Hematopoietic multipotent progenitor cell (in vitro differentiated cells): ENCODE measurements at regions not wholly inside any gene's neighbourhood (a gene's known extent, or its start where the extent isn't known, plus 50 kb on each side); places are given as distances from the start of the nearest gene placed in this dataset.

ENCODE experiments used
- DNase-seq, 3 donors: peaks; one replicate each; pipeline ENCODE4 v3.0.0-alpha.2; 2011 to 2015; ENCODE audit warnings: low read depth in 2 of 3, low spot score in 2 of 3

DNA sequence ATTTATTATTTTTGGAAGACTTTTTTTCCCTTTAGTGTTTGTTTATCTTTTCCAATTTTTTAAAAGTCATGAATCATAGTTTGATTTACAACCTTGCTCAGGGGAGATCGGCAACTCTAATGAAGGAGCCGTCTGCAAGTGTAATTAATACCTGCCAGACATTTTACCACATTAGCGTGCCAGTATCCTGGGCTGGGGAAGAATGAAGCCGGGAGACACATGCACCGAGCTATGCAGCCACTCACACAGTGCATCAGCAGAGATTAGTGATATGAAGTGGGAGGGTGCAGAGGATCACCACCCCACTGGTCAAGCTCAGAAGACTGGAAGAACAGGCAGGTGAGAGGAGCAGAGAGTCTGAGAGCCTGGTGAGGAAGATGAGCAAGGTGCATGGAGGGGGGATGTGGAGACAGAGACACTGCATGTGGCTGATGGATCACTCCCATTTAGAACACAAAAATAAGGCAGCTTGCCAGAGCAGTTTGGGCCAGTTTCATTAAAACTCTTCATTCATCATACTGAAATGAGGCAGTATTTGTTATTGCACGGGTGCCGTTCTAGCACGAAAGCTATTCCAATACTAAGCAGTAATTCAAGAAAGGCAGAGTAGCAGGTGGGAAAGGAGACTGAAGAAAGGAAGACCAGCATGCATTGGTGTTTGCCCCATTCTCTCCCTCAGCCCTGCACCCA lies 821.6 kb downstream of the TUSC7 start:
- no peak for DNase-seq

DNA sequence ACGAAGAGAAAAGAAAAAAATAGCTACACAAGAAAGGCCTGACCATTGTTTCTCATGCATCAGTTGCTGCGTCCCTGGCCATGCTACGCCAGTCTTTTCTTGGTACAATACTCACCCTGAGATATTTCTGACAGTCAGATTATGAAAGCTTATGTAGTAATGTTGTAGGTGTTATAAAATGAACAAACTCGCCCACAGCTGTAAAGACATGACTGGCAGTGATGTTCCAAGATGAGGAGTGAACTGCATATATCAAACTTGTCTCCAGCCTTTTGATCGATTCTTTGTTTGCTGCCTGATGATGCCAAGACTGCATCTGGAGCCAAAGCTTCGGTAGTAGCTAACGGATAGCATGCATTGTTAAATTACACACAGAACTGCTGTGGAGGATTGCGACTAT lies 822.7 kb downstream of the TUSC7 start:
- DNase-seq, result no peak

DNA sequence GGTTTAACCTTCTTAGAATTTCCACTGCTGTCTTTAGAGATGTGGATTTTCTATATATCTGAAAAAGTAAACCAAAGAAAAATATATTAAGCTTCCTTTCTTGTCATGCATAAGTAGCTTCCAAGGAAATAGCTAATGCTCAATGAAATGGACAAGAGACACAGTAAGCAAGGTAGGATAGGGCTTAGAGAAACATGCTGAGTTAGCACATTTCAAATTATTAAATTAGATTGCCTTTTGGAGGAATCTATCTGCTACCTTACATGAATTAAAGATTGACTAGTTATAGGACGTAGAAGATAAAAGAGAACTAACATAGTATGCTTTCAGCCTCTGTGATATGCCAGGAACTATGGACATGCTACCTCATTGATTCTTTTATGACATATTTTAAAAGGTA lies 824.6 kb downstream of the TUSC7 start:
- DNase-seq, result no peak

DNA sequence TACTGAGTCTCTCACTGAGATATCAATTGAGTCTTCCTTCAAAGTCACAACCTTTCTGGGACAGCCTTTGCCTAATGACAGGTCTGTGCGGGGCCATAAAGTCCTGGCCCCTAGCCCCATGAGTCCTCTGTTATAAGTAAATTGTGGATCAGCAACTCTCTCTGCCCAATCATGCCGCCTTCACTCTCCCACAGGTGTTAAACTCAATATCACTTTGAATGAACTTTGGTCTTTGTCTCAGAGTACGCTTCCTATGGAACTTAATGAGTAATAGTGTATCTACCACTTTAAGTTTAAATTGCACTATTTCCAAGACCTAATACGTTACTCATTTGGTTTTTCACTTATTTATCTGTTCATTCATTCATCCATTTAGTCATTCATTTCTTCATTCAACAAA lies 826.4 kb downstream of the TUSC7 start:
- no peak for DNase-seq

DNA sequence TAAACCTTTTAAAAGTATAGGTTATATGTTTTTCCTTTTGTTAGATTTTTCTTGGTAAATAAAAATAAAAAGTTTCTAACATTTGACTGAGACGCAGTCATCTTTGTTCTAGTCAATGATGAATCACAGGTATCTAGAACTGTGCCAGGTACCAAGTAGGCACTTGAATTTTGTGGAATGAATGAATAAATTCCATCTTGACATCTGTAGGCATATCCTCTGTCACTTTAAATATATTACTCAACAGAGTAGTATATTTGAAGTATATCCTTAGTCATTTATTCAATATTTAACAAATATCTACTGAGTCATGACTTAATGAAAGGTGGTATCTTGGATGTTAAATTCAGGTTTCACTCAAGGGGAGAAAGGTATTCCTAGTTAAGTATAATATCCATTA lies 828.4 kb downstream of the TUSC7 start:
- DNase-seq, result no peak

DNA sequence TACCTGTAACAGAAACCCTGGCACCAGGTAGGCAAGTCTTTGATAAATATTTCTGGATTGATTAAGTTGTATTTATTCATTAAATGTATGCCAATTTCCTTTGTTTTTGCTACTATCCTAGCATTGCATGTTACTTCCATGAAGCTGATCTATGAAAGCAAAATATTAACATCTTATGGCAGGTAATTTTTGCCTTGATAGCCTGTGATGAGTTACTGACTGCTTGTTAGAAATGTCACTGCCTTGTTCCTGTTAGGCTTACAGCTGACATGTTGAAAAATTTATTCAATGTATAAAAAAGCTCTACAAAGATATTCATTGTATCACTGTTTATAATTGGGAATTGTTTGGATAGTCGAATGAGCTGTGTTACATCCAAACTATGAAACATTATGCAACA lies 830.1 kb downstream of the TUSC7 start:
- DNase-seq, result no peak

DNA sequence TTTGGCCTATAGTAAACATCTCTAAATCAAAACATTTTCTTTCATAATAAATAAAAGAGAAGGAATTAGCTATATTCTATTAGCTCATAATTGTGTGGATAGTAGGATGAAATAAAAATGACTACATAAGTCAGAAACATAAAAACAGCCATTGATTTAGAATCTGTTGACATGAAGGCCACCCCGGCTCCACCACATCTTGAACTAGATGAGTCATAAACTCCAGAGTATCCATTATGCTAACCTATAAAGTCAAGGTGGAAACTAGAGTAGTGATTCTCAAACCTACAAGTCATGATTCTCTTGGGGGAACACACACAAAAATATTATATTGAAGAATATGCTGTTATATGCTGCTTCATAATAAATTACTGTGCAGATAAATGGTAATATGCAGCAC lies 831.0 kb downstream of the TUSC7 start:
- no peak for DNase-seq

DNA sequence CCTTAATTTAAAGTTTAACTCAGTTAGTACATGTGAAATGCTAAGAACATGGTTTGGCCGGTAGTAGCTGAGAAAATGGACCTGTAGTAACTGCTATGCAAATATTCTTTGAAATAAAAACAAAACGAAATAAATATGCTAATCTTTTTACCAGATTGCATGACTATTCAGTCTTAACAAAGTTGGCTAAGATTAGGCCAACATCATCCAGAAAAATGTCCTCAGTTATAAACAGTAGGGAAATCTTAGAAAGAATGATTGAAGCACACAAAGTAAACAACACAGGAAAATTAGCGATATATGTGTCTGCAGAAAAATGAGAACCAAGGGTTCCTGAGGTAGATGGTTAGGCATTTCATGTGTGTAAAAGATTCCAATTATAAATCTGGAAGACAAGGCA lies 832.1 kb downstream of the TUSC7 start:
- DNase-seq, result no peak

DNA sequence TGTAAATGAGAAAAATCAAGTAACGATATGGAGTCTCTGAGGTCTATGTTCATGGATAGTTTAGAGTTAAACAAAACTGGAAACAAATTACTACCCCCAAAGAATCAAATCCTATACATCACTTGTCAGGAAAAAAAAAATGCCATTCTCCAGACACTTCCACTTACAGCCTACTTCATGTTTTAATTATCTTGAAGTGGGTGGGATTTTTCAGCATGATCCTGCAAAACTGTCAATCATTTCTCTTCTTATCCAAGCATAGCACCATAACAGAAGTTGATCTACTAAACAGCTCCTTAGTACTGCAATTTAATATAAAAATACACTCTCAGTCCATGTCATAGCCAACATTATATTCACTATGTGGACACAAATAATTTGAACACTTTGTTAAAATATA lies 833.9 kb downstream of the TUSC7 start:
- no peak for DNase-seq

DNA sequence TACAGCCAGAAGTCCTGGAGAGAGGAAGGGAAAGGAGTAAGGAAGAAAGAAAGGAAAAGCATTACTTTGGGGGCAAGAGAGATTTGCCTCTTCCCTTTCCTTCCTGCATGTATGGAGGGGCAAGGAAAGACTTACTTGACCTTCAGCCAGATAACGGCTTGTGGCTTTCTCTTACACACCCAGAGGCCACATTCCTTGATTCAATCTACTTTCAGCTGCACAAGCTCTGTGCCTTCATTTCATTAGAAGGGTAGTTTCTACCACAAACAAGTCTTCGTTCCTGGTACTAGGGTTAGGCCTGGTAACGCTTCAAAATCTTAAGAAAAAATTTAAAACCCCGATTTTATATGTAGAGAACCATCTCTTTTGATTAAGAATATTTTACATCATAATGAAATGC lies 835.9 kb downstream of the TUSC7 start:
- no peak for DNase-seq

DNA sequence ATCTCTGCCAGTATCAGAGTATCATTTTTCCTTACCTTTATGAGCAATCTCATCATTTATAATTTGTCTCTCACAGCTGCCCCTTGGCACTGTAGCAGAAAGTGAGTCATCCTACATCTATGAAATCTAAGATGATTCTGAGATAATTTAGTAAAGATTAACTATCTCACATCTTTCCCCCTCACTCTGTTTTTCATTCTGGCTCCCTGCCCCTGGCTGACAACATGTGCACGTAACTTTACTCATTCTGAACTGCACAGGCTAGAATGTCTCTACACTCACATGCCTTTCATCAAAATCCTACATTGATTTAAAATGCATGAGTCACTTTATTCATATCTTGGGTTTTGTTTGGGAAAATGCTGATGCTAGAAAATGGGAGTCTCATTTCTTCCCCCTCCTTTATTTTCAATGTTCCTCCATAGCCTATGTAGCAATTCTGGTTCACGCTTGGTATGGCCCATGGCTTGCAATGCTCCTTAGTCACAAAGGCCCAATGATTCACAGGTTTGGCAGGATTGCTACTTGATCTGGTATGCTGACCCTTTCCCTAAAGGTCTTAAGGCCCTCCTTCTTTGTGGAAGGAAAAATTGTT lies 838.5 kb downstream of the TUSC7 start:
- DNase-seq, result no peak

DNA sequence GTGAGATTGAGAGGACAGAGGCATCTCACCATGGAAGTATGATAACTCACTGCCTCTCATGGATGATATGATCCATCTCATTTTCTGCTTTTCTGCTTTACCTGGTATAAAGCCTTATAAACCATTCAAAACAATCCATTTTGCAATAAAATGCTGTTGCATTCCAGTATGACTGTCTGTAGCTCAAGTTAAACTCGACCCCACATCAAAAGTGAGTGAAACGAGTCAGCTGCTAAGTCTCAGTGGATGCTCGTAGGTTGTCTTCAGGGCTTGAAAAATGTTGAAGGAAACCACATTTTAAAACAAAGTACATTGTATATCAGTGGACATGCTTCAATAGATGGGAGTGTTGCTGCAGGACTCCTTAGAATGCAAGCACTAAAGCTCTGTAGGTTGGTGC lies 839.0 kb downstream of the TUSC7 start:
- no peak for DNase-seq

DNA sequence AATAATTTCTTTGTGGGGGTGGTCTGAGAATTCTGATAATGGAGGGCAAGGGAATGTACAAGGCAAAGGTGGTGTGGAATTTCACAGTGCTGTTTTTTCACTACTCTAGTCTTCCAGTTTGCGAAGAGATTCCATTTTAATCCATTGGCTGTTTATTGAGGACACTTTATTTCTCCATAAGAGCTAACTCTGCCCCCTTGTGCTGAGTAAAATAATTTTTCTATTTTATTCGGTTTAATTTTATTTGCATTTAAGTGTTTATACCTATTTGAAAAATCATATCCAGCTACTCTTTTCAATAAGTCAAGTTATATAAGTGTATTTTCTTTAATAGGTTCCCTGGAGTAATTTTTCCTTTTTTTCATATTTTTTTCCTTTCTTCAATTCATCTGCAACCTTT lies 840.1 kb downstream of the TUSC7 start:
- DNase-seq, result peak in 1 of 3 donors; percentile 6

DNA sequence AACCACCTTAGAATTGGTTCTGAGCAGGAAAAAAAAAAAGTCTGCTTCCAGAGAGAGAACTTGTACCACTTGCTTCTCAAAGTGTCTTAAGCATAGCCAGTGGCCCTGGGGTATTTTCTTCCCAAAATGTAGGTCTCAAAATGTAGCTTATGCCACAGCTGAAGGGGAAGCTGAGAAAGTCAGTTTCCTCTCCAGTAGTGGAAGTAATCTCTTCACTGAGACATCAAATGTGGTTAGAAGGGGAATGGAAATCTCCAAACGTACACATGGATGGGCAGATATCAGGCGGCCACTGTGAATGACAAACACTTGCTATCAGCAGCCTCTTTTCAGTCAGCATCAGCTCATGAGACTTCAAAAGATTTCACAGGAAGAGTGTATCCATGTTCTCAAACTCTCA lies 841.2 kb downstream of the TUSC7 start:
- no peak for DNase-seq

DNA sequence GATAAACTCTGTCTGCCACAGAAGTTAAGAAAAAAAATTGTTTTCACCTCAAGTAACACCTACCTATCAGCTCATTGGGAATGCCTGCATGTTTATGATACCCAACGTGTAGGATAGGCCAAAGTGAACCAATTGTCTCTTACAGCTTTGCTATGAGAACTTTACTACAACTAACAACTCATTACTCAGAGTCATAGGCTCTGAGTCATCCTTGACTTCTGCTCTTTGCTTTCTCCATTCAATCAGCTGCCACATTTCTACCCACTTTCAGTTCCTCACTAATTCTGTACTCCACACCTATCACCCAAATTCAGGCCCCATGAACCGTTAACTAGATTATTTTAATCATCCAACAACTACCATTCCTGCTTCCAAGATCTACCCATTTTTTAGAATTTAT lies 843.9 kb downstream of the TUSC7 start:
- no peak for DNase-seq

DNA sequence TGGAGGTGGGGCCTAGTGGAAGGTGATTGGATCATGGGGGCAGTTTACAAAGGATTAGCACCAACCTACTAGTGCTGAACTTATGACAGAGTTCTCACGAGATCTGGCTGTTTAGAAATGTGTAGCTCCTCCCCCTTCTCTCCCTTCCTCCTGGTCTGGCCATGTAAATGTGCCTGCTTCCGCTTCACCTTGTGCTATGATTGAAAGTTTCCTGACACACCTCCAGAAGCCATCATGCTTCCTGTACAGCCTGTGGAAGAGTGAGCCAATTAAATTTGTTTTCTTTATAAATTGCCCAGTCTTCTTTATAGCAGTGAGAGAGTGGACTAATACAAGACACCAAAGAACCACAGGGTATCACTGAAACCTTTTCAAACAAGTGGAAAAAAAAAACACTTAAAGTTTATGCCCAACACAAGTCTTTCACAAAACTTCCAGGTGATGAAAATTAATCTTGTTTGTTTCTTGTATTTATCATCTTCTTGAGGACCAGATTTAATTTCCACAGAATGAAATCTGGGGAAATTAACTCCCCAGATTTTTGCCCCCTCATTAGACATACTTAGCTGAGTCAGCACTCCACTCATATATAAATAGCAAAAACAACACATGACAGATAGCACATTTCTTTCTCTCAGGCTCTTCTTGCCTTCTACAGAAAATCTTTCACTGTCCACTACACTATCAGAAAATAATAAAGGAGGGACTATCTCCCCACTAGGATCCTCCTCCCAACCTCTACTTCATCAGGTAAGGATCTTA lies 847.2 kb downstream of the TUSC7 start:
- DNase-seq, result no peak

DNA sequence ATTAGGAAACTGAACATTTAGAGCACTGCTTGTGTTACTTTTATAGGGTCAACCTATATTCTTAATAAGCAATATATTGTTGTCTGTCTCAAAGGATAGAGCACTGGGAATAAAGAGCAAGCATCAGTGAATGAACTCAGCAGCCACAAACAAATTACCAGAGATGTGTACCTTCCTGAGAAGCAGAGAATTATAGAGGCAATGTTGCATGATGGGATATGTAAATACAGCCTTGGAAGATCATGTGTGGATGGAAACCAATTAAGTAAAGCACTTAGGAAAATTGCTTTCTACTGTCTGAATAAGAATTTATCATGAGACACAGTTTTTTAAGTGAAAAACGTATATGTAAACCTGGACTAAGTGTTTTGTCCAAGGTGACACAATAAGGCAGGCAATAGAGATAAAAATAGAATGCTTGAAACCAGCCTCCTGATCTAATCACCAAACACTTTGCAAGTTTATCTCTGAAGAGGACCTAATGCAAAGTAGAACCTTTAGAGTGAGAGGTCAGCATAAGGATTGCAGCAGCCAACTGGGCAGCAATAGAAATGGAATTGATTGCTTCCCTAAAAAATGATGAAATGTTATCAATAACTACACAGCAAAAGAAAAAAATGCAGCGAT lies 848.0 kb downstream of the TUSC7 start:
- no peak for DNase-seq

DNA sequence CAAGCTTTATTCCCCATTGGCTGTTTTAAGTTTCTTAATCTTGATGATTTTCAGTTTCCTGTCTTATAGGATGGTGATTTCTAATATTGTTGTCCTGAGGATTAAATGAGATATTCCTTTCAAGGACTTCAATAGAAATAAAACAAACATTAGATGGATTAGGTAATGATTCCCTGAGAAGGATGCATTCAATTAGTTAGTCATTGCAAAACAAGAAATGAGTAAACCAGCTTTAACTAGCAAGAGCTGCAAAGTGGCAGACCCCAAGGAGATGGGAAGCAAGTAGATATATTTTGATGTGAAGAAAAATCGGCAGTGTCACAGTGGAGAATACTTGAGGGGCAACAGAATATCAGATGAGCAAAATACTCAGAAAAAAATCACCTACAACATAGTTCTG lies 849.1 kb downstream of the TUSC7 start:
- no peak for DNase-seq

DNA sequence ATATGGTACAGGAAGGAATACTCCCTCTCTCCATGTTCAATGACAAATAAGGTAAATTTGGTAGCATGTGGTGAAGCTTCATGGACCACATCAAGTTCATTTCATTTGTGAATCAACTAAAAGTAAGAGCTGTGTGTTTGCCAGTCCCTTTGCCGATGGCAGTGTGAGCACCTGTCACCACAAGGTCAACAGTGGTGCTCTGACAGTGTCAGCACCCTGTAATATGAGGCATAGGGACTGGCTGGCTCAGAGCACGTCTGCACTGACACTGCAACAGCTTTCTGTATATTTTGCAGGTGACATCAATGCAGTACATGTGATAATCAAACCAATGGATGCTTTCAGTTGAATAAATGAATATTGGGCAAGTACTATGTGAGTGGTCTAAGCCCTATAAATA lies 852.4 kb downstream of the TUSC7 start:
- no peak for DNase-seq

DNA sequence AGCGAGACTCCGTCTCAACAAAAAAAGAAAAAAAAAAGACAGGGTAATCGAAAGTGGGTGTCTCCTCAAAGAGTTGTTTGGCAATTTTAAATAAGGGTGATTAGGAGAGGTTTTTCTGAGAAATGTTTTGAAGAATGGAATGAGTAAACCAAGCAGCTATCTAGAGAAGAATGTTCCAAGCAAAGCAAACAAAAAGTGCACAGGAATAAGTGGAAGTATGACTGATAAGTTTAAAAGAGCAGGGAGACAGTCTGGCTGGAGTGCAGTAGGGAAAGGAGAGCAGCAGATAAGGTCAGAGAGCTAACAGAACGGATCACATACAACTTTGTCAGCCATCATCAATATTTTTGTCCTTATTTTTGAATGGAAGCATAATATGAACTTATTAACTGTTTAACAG lies 853.5 kb downstream of the TUSC7 start:
- DNase-seq, result no peak

DNA sequence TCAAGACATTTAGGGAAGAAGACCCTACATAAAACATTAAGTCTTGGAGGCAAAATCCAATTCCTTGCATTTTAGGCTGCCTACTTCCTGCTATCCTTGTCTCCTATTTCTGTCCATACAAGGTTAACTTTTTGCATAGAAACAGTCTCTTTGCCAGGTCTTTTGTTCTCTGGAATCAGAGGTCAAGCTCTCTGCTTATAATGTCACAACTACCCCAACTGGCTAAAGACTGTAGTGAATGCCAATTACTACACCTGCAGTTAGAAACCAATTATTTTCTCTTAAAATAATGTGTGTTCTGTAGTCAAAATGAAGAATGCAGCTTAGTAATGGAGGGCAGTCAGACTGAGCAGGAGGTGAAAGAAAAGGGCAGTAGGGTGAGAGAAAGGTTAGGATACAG lies 856.2 kb downstream of the TUSC7 start:
- DNase-seq, result no peak

DNA sequence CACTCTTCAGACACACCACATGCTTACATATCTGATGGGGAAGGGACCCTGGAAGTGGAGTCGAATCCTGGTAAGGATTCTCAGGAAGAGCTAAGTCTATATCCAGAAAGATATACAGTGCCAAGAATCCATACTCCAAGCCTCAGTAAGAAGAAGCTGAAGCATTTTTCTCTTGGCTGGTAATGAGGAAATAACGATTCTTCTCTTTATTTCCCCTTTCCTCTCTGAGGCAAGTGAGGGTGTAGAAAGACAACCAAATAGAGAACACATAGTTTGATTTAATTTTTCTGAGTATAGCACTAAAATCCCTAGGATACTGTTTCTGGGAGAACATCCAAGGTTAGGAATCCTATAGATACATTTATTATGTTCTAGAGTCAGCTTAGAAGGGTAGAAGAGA lies 857.3 kb downstream of the TUSC7 start:
- DNase-seq, result no peak
